DMS 273 (cell line): ENCODE measurements at regions not wholly inside any gene's neighbourhood (a gene's known extent, or its start where the extent isn't known, plus 50 kb on each side); places are given as distances from the start of the nearest gene placed in this dataset.
A peak's percentile ranks its signal among the peaks of the same experiment; 100 is the strongest.
"Not testable (repeated sequence)": the region's sequence is repeated elsewhere in the genome, so short reads cannot be mapped to it uniquely, and the experiment has no call there.

Source experiments
- DNase-seq: peaks from one replicate; lab custom pipeline; 2025; ENCODE audit not compliant: unreplicated experiment; lab: John Stamatoyannopoulos, UW

GRCh38 chr6:137707590-137708360 is 159.3 kb upstream of the TNFAIP3 start:
- DNase-seq: peak; percentile 83

GRCh38 chr6:137708481-137708880 is 158.6 kb upstream of the TNFAIP3 start:
- DNase-seq: no peak

- DNase-seq: no peak
Measured at GRCh38 chr6:137709424-137710236, 157.4 kb upstream of the TNFAIP3 start.

GRCh38 chr6:137711972-137712371 is 155.1 kb upstream of the TNFAIP3 start:
- no peak for DNase-seq

GRCh38 chr6:137712587-137712986 is 154.5 kb upstream of the TNFAIP3 start:
- no peak for DNase-seq

- DNase-seq: no peak
Measured at GRCh38 chr6:137715589-137716045, 151.4 kb upstream of the TNFAIP3 start.

- DNase-seq: no peak
Measured at GRCh38 chr6:137717074-137718073, 149.7 kb upstream of the TNFAIP3 start.

- DNase-seq: not testable (repeated sequence)
Measured at GRCh38 chr6:137718903-137719302, 148.2 kb upstream of the TNFAIP3 start.

GRCh38 chr6:137722749-137723272 is 144.2 kb upstream of the TNFAIP3 start:
- DNase-seq: no peak

- no peak for DNase-seq
Measured at GRCh38 chr6:137723273-137724017, 143.6 kb upstream of the TNFAIP3 start.

- no peak for DNase-seq
Measured at GRCh38 chr6:137724018-137724403, 143.0 kb upstream of the TNFAIP3 start.

GRCh38 chr6:137724495-137725211 is 142.4 kb upstream of the TNFAIP3 start:
- DNase-seq: no peak

- DNase-seq: no peak
Measured at GRCh38 chr6:137725949-137726348, 141.1 kb upstream of the TNFAIP3 start.

- no peak for DNase-seq
Measured at GRCh38 chr6:137726582-137726981, 140.5 kb upstream of the TNFAIP3 start.

- no peak for DNase-seq
Measured at GRCh38 chr6:137727216-137727765, 139.8 kb upstream of the TNFAIP3 start.

- no peak for DNase-seq
Measured at GRCh38 chr6:137728386-137729349, 138.4 kb upstream of the TNFAIP3 start.

- DNase-seq: no peak
Measured at GRCh38 chr6:137729866-137730629, 137.0 kb upstream of the TNFAIP3 start.
